Stimulated activated CD4-positive, alpha-beta T cell treated with anti-CD3 and anti-CD28 coated beads, Interleukin-2, amount 100 ng/mL, for 24 hours (primary cell): ENCODE measurements at regions not wholly inside any gene's neighbourhood (a gene's known extent, or its start where the extent isn't known, plus 50 kb on each side); places are given as distances from the start of the nearest gene placed in this dataset.

Experiments used
- DNase-seq, 2 donors: peaks; one replicate each; pipeline ENCODE4 v3.0.0-alpha.2; 2020

GRCh38 chrX:39874202-39874816 is 223.4 kb downstream of the BCOR start:
- DNase-seq = peak; percentile 60 to 68

- no peak for DNase-seq
Observed at GRCh38 chrX:39875834-39876628, 221.7 kb downstream of the BCOR start.

- DNase-seq = no peak
Observed at GRCh38 chrX:39877905-39878304, 219.9 kb downstream of the BCOR start.

- DNase-seq = peak; percentile 34 to 57
Observed at GRCh38 chrX:39883666-39884065, 214.1 kb downstream of the BCOR start.

- no peak for DNase-seq
Observed at GRCh38 chrX:39886282-39886681, 211.5 kb downstream of the BCOR start.

- no peak for DNase-seq
Observed at GRCh38 chrX:39888730-39889129, 209.0 kb downstream of the BCOR start.

GRCh38 chrX:39889704-39890103 is 208.1 kb downstream of the BCOR start:
- DNase-seq = no peak

- DNase-seq = no peak
Observed at GRCh38 chrX:39890807-39891206, 207.0 kb downstream of the BCOR start.

- DNase-seq = no peak
Observed at GRCh38 chrX:39891781-39892180, 206.0 kb downstream of the BCOR start.

GRCh38 chrX:39893417-39894338 is 204.1 kb downstream of the BCOR start:
- DNase-seq = no peak

- DNase-seq = no peak
Observed at GRCh38 chrX:39894683-39895082, 203.1 kb downstream of the BCOR start.

- no peak for DNase-seq
Observed at GRCh38 chrX:39895218-39896110, 202.3 kb downstream of the BCOR start.

- DNase-seq = no peak
Observed at GRCh38 chrX:39896951-39897740, 200.6 kb downstream of the BCOR start.

GRCh38 chrX:39897741-39898097 is 200.0 kb downstream of the BCOR start:
- DNase-seq = no peak

GRCh38 chrX:39898147-39898546 is 199.6 kb downstream of the BCOR start:
- no peak for DNase-seq

- DNase-seq = no peak
Observed at GRCh38 chrX:39899059-39899458, 198.7 kb downstream of the BCOR start.

GRCh38 chrX:39899856-39900776 is 197.6 kb downstream of the BCOR start:
- no peak for DNase-seq

- DNase-seq = no peak
Observed at GRCh38 chrX:39900777-39901170, 197.0 kb downstream of the BCOR start.

GRCh38 chrX:39903343-39903742 is 194.4 kb downstream of the BCOR start:
- DNase-seq = no peak

GRCh38 chrX:39903937-39904336 is 193.8 kb downstream of the BCOR start:
- peak in 1 of 2 donors; percentile 7 for DNase-seq
